HS-5 (cell line): ENCODE measurements at regions not wholly inside any gene's neighbourhood (a gene's known extent, or its start where the extent isn't known, plus 50 kb on each side); places are given as distances from the start of the nearest gene placed in this dataset.

Experiments
- DNase-seq: peaks from one replicate; pipeline ENCODE4 v3.0.0-alpha.2; 2012; ENCODE audit warnings: low read depth

GRCh38 chr20:39903806-39904465, 785.1 kb downstream of the MAFB start:
- no peak for DNase-seq

GRCh38 chr20:39899881-39900280, 789.2 kb downstream of the MAFB start:
- DNase-seq = no peak

GRCh38 chr20:39898467-39898852, 790.6 kb downstream of the MAFB start:
- DNase-seq = no peak

- no peak for DNase-seq
Observed at GRCh38 chr20:39897781-39898466, 791.1 kb downstream of the MAFB start.

DNA sequence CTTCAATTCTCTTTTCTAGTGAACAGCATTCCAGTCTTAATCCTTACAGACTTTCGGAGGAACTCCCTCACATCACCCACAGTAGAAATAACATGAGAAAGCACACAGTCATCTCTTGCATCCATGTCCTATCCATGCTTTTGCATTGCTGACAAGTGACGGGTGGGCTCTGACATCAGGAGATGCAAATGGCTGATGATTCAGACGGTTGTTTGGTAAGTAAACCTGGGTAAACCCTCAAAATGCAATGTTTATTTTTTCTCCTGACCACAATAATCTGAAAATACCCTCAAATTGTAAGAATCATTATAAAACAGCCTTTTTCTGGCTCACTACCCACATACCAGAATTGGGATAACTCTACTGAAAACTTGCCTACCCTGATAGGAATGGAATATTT, 792.0 kb downstream of the MAFB start:
- peak; percentile 91 for DNase-seq

GRCh38 chr20:39894067-39894466, 795.0 kb downstream of the MAFB start:
- no peak for DNase-seq

- DNase-seq = peak; percentile 90
Observed at GRCh38 chr20:39893003-39893685, 795.9 kb downstream of the MAFB start.

GRCh38 chr20:39890697-39891096, 798.3 kb downstream of the MAFB start:
- DNase-seq = no peak

DNA sequence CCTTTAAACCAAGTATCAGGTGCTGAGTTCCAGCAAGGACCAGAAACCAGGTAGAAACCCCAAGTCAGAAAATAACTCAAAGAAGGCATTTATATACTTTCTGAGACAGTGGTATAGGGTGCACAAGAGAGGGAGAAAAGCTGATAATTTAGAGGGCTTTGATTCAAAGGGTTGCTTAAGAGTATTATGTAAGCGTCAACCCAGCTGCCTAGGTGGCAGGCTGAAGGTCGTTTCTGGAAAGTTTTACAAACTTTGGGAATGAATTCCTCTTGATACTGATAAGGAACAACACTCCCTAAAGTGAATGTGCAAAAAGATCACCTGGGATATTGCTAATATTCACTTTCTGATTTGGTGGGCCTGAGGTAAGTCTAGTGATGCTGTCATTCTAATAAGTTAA, 800.7 kb downstream of the MAFB start:
- DNase-seq = no peak

DNA sequence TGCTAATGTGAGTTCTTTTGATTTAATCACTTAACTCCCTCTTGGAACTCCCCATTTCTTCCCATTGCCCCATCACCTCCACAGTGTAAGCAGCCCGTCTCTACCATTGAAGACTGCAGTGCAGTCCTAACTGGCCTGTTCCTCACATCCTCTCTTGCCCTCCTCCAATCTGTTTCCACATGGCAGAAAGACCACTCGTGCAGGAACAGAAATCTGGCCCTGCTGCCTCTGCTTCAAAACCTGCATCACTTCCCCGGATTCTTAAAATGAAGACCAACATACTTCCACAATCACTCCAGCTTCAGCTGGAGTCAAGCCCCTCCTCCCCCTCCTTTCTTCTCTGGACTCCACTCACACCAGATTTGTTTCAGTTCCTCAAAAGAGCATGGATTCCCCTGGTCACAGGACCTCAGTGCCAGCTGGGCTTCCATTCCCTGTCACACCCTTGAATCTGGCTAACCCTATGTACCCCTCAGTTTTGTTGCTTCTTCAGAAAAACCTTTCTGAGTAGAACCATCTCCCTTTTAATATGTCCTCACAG, 802.3 kb downstream of the MAFB start:
- DNase-seq = no peak

GRCh38 chr20:39885975-39886649, 802.9 kb downstream of the MAFB start:
- DNase-seq = peak; percentile 86

DNA sequence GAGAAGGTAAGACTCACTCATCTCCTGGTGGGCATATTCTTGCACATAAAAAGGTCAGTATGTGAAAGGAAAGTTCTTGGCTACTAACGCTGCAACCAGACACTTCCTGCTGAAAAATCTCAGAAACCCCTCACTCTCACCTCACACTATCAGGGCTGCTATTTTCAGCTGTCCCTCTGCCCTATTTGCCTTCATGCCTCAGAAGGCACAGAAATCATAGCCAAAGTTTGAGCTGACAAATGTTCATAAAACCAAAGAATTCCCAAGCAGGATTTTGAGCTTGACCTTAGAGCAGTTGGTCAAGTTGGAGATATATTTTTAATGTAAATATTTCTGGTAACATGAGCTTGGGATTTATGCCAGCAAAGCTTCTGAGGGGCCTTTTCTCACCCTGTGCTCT, 806.2 kb downstream of the MAFB start:
- no peak for DNase-seq

GRCh38 chr20:39880890-39881289, 808.1 kb downstream of the MAFB start:
- DNase-seq = no peak

- DNase-seq = no peak
Observed at GRCh38 chr20:39879296-39879695, 809.7 kb downstream of the MAFB start.

GRCh38 chr20:39878809-39879208, 810.2 kb downstream of the MAFB start:
- DNase-seq = no peak

GRCh38 chr20:39878320-39878719, 810.7 kb downstream of the MAFB start:
- DNase-seq = no peak

GRCh38 chr20:39877788-39878187, 811.2 kb downstream of the MAFB start:
- DNase-seq = no peak

GRCh38 chr20:39876976-39877635, 811.9 kb downstream of the MAFB start:
- DNase-seq = no peak

DNA sequence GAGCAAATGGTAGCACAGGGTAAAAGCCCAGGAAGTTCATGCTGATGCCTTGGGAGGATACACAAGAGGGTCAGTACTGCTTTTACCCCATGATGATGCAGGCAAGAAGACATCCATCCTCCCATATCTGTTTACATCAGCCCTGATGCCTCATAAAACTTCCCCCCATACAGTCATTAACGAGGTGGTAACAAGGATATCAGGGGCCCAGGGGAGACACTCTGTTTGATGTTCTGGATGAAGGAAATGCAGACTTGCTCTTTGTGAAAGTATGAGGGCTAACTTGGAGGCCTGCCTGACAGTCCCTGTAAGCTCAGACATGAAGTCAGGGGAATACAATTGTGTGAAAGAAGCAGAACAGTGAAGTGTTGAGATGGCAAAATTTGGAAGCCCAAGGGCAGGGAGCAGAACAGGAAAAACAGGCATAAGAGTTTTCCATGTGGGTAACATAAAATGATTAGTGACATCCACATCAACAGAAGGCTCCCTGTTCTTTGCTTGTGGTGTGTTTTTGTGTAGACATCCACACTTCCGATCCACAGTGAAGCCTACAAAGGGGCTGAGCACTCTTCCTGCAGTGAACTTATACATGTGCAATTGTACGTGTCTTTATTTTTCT, 813.4 kb downstream of the MAFB start:
- DNase-seq = no peak

- no peak for DNase-seq
Observed at GRCh38 chr20:39874049-39874893, 814.8 kb downstream of the MAFB start.

DNA sequence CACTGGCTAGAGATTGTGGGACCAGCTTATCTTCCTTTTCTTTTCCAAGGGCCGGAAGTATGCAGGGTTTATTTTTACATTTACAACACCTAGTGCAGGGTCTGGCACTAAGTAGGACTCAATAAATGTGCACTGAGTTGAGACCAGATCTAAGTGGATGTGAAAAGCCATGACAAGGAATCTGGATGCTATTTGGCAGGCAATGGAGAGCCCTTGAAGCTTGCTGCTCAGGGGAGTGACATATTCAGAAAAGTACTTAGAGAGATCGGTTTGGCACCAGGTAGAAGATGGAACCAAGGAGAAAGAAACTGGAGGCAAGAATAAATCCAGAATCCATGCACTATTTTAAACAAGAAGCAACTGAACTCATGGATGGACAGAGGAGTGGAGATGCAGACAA, 815.8 kb downstream of the MAFB start:
- DNase-seq = no peak
